ENCODE measurements at regions not wholly inside any gene's neighbourhood (a gene's known extent, or its start where the extent isn't known, plus 50 kb on each side); places are given as distances from the start of the nearest gene placed in this dataset.

DNA sequence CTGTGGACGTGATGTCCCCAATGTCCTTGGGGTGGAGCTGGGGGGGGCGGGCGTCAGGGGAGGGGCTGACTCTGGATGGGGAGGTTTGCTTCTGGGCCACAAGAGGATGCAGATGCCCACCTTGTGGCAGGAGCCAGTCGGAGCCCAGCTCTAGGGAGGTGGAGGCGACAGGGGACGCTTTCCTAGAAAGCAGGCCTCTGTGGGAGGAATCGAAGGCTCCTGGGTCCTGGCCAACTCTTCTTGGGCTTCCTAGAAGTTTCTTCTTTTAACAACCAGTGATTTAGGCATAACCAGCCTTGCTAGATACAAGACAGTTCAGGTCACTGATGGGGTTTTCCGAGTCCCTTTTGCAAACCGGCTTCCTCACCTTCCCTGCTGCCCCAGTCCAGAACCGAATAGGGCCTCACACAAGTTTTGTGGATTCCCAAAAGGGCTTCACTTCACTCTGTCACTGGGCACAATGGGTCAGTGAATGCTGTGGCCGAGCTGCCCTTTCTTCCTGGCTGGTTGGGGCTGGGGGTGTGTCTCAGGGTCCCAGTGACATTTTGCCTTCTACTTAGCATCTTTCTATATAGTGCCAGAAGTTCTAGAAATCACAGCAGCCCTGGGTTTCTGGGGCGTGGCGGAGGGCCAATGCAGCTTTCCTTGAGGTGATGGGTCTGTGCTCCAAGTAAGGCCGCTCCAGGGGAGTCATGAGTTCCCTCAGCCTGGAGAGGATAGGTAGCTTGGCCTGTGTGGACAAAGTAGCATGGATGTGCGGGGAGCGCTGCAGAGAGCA, 78.4 kb upstream of the FOXP4 start:
- no peak for TF ChIP-seq POLR2A (IDR thresholded peaks at IDR 0.05; ENCODE audit: extremely low read depth, insufficient read length)
- TF ChIP-seq, protein P1, sequence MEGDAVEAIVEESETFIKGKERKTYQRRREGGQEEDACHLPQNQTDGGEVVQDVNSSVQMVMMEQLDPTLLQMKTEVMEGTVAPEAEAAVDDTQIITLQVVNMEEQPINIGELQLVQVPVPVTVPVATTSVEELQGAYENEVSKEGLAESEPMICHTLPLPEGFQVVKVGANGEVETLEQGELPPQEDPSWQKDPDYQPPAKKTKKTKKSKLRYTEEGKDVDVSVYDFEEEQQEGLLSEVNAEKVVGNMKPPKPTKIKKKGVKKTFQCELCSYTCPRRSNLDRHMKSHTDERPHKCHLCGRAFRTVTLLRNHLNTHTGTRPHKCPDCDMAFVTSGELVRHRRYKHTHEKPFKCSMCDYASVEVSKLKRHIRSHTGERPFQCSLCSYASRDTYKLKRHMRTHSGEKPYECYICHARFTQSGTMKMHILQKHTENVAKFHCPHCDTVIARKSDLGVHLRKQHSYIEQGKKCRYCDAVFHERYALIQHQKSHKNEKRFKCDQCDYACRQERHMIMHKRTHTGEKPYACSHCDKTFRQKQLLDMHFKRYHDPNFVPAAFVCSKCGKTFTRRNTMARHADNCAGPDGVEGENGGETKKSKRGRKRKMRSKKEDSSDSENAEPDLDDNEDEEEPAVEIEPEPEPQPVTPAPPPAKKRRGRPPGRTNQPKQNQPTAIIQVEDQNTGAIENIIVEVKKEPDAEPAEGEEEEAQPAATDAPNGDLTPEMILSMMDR (IDR thresholded peaks at IDR 0.05; ENCODE audit: low read depth, low read length) = no peak
- no peak for TF ChIP-seq MYC (IDR thresholded peaks at IDR 0.05; ENCODE audit: low read depth, low read length)
- TF ChIP-seq, protein P2, sequence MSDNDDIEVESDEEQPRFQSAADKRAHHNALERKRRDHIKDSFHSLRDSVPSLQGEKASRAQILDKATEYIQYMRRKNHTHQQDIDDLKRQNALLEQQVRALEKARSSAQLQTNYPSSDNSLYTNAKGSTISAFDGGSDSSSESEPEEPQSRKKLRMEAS (IDR thresholded peaks at IDR 0.05; ENCODE audit: low read depth, low read length) = no peak

All from NB4 (cell line).